ENCODE measurements at regions not wholly inside any gene's neighbourhood (a gene's known extent, or its start where the extent isn't known, plus 50 kb on each side); places are given as distances from the start of the nearest gene placed in this dataset.
A peak's percentile ranks its signal among the peaks of the same experiment; 100 is the strongest.
"Not testable (repeated sequence)": the region's sequence is repeated elsewhere in the genome, so short reads cannot be mapped to it uniquely, and the experiment has no call there.

DNA sequence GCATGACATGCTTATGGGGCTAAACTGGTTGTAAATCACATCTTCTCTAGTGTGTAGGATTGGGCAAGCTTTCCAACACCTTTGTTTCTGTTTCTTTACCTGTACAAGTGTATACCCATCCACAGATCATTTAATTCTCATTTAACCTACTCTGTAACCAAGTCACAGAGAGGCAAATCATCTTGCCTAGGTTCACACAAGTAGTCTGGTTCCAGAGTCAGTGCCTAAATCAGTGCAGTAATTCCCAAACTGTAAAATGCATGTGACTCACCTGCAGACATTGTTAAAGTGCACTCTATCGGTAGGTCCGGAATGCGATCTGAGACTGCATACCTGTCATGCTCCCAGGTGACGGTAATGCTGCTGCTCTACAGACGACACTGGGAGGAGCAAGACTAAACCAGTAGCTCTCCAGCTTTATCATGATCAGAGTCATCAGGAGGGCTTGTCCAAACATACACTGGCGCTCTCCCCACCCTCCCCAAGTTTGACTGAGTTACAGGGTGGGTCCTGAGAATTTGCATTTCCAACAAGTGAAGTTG lies 107.9 kb upstream of the FREM1 start:
- H3K4me3 ChIP-seq (ENCODE audit: low read length) = no peak overlapping the region
- no peak overlapping the region for H3K9ac ChIP-seq (ENCODE audit: low read length)
- H3K4me1 ChIP-seq (ENCODE audit: control insufficient read depth, insufficient read depth, low read length) = no peaks in the 10 kb centered on the region

DNA sequence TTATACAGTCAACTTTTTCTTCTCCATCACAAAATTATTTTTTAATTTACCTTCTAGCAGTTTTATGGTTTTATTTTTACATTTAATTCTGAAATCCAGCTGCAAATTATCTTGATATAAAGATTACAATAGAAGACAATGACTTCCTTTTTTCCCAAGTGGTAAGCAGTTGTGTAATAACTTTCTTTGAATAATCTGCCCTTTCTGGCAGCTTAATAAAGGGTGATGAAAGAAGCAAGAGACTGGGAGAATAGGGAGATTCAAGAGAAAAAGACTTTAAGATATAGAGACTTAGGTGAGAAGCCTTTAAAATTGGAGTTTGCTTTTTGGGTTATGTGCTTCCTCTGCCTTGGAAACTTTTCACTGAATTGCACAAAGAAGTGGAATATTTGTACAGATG lies 100.4 kb upstream of the FREM1 start:
- H3K9ac ChIP-seq (ENCODE audit: low read length) = no peak overlapping the region
- no peaks in the 10 kb centered on the region for H3K4me1 ChIP-seq (ENCODE audit: control insufficient read depth, insufficient read depth, low read length)
- no peak overlapping the region for H3K27ac ChIP-seq (ENCODE audit: low read depth, low read length)
- no peaks in the 10 kb centered on the region for H3K27me3 ChIP-seq (ENCODE audit: control insufficient read depth, insufficient read depth, low read length)
- no peak overlapping the region for H3K4me3 ChIP-seq (ENCODE audit: low read length)
- no peaks in the 10 kb centered on the region for H3K36me3 ChIP-seq (ENCODE audit: control insufficient read depth, insufficient read depth, low read length)

More for the DNA sequence above, 107.9 kb upstream of the FREM1 start:
- no peak overlapping the region for H3K27ac ChIP-seq (ENCODE audit: low read depth, low read length)
- H3K27me3 ChIP-seq (ENCODE audit: control insufficient read depth, insufficient read depth, low read length) = no peaks in the 10 kb centered on the region
- no peaks in the 10 kb centered on the region for H3K36me3 ChIP-seq (ENCODE audit: control insufficient read depth, insufficient read depth, low read length)

DNA sequence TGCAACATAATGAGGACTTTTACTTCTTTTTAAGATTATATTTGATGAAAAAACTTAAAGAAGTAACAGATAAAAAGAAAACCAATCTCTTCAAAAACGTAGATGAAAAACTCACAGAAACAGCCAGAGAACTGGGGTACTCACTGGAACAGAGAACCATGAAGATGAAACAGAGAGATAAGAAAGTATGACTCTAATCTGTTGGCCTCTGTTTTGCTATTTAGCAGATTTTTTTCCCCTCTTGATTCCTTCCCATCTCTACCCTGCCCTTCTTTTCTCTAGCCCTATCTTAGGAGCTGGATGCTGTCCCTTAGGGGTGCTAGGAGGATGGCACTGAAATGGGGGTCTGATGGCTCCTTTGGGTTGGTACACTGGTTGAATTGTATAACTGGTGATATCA lies 97.5 kb upstream of the FREM1 start:
- H3K27me3 ChIP-seq (ENCODE audit: control insufficient read depth, insufficient read depth, low read length) = no peaks in the 10 kb centered on the region
- H3K4me1 ChIP-seq (ENCODE audit: control insufficient read depth, insufficient read depth, low read length) = no peaks in the 10 kb centered on the region
- H3K27ac ChIP-seq (ENCODE audit: low read depth, low read length) = no peak overlapping the region
- H3K36me3 ChIP-seq (ENCODE audit: control insufficient read depth, insufficient read depth, low read length) = no peaks in the 10 kb centered on the region
- H3K4me3 ChIP-seq (ENCODE audit: low read length) = no peak overlapping the region
- H3K9ac ChIP-seq (ENCODE audit: low read length) = no peak overlapping the region

DNA sequence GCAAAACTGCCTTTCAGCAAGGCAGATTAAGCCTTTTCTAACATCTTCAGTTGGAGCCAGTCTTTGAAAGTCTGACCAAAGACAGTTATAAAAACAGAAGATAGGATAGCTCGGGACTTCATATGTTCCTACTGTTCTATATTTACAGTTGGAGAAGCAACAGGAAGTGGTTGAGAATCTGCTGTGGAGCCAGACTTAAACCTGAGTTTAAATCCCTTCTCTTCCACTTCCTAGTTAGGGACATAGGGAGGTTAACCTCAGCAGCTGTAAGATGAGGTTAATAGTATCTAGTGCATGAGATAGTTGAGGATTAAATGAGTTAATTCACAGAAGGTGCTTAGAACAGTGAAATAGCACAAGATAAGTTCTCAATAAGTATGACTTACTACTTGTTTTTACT lies 84.5 kb upstream of the FREM1 start:
- H3K4me3 ChIP-seq (ENCODE audit: low read length) = no peak overlapping the region
- H3K36me3 ChIP-seq (ENCODE audit: control insufficient read depth, insufficient read depth, low read length) = no peaks in the 10 kb centered on the region
- H3K27me3 ChIP-seq (ENCODE audit: control insufficient read depth, insufficient read depth, low read length) = no peaks in the 10 kb centered on the region
- no peak overlapping the region for H3K27ac ChIP-seq (ENCODE audit: low read depth, low read length)
- no peaks in the 10 kb centered on the region for H3K4me1 ChIP-seq (ENCODE audit: control insufficient read depth, insufficient read depth, low read length)
- no peak overlapping the region for H3K9ac ChIP-seq (ENCODE audit: low read length)

DNA sequence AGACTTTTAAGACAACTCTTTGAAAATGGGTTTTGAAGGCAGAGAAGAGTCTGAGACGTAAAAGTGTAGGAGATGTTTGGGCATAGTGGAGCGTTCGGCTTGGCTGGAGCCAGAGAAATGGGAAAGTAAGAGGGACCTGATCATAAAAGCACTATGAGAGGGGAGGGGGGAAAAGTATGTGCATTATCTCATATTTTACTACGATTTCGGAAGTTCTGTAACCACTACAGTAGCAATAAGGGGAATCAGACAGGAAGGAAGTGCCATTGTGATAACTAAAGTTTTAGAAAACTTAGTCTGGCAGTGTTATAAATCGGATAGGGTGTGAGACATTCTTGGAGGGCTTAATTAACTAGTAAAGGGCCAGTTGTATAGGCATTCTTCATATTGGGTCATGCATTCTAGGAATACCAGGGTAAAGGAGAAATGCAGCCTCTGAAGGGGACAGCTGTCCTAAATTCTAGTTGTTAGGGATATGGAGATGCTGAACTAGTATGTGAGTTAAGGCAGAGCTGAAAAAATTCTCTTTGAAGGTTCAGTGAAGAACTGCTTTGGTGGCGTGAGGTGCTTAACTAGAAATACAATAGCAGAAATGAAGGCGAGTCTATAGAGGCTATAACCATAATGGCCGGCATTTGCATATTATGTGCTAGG lies 83.8 kb upstream of the FREM1 start:
- no peaks in the 10 kb centered on the region for H3K36me3 ChIP-seq (ENCODE audit: control insufficient read depth, insufficient read depth, low read length)
- no peaks in the 10 kb centered on the region for H3K4me1 ChIP-seq (ENCODE audit: control insufficient read depth, insufficient read depth, low read length)
- H3K27me3 ChIP-seq (ENCODE audit: control insufficient read depth, insufficient read depth, low read length) = no peaks in the 10 kb centered on the region
- peak overlapping the region; percentile 86 for H3K4me3 ChIP-seq (ENCODE audit: low read length)
- H3K27ac ChIP-seq (ENCODE audit: low read depth, low read length) = peak overlapping the region; percentile 64
- H3K9ac ChIP-seq (ENCODE audit: low read length) = no peak overlapping the region

DNA sequence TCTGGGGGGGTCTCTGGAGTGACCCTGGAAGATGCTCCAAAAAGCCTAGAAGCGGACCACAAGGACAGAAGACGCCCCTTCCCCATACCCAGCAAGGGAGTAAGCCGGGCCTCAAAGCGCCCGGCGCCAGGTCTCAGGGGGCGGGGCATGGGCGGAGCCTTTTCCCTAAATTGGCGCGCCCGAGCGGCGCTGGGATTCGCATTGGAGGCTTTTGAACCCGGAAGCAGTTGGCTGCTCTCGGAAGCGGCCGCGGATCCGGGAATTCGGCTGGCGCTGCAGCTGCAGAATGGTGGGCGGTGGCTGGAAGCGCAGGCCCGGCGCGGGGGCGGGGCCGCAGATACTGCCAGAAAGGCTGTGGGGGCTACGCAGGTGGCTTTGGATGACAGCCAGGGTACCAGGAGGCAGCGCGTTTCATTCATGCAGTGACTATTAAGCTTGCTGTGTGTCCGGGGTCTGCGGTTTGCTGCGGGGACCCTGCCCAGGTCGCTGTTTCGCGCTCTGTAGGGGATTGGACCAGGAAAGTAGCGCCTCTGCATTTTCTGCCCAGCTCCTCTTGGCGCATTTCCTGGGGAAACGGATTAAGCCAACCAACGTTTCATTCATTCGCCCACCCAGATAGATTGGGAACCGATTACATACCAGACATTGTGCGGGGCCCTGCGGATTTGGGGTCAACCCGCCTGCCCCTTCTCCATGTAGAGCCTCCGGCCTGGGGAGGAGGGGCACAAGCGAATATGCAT lies 83.0 kb upstream of the FREM1 start:
- Histone ChIP-seq H3K27me3 (ENCODE audit: control insufficient read depth, insufficient read depth, low read length) (no peaks in the 10 kb centered on the region), H3K4me3 (ENCODE audit: low read length) (peak overlapping the region; percentile 86), H3K4me1 (ENCODE audit: control insufficient read depth, insufficient read depth, low read length) (no peaks in the 10 kb centered on the region), H3K27ac (ENCODE audit: low read depth, low read length) (peak overlapping the region; percentile 64), H3K9ac (ENCODE audit: low read length) (no peak overlapping the region), H3K36me3 (ENCODE audit: control insufficient read depth, insufficient read depth, low read length) (no peaks in the 10 kb centered on the region)

DNA sequence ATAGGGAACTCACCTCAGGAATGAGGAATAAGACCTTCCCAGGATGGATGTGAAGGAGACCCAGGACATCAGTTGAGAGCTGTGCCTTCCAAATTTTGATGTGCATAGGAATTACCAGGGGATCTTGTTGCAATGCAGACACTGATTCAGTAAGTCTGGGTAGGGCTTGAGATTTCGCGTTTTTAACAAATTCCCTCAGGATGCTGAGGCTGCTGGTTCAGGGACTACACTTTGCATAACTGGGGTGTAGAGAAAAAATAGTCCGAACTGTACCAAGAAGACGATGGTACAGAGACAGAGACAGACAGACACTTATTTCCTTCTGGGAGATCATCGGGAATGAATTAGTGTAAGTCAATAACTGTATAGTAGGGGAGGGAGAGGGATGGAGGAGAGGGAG lies 82.3 kb upstream of the FREM1 start:
- no peak overlapping the region for H3K9ac ChIP-seq (ENCODE audit: low read length)

DNA sequence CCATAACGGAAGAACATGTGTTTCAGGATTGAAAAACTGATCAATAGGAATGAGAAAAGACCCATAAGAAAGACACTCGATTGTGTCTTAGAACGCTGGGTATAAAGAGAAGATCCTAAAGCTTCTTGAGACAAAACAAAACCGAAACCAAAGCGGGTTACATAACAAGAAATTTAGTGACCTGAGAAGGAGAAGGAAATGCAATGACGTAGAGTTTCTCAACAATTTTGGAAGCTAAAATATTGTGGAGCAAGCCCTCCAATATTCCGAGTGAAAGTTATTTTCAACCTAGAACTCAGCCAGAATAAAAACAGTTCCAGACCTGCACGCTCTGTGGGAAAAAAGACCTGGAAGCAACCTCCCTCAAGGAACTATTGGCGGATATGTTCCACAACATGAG lies 81.9 kb upstream of the FREM1 start:
- H3K9ac ChIP-seq (ENCODE audit: low read length) = no peak overlapping the region
- H3K4me3 ChIP-seq (ENCODE audit: low read length) = no peak overlapping the region
- H3K27me3 ChIP-seq (ENCODE audit: control insufficient read depth, insufficient read depth, low read length) = no peaks in the 10 kb centered on the region
- H3K4me1 ChIP-seq (ENCODE audit: control insufficient read depth, insufficient read depth, low read length) = no peaks in the 10 kb centered on the region
- H3K27ac ChIP-seq (ENCODE audit: low read depth, low read length) = no peak overlapping the region
- no peaks in the 10 kb centered on the region for H3K36me3 ChIP-seq (ENCODE audit: control insufficient read depth, insufficient read depth, low read length)

More for the DNA sequence above, 82.3 kb upstream of the FREM1 start:
- Histone ChIP-seq H3K4me3 (ENCODE audit: low read length) (peak overlapping the region; percentile 86), H3K27ac (ENCODE audit: low read depth, low read length) (no peak overlapping the region), H3K27me3 (ENCODE audit: control insufficient read depth, insufficient read depth, low read length) (no peaks in the 10 kb centered on the region), H3K4me1 (ENCODE audit: control insufficient read depth, insufficient read depth, low read length) (no peaks in the 10 kb centered on the region), H3K36me3 (ENCODE audit: control insufficient read depth, insufficient read depth, low read length) (no peaks in the 10 kb centered on the region)

DNA sequence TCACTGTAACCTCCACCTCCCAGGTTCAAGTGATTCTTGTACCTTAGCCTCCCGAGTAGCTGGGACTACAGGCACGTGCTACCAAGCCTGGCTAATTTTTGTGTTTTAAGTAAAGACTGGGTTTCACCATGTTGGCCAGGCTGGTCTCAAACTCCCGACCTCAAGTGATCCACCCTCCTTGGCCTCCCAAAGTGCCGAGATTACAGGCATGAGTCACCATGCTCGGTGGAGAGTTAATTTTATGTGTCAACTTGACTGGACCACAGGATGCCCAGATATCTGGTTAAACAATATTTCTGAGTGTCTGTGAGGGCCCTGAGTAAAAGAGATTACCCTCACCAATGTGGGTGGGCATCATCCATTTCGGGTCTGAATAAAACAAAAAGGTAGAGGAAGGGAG lies 80.4 kb upstream of the FREM1 start:
- H3K9ac ChIP-seq (ENCODE audit: low read length); H3K4me1 ChIP-seq (ENCODE audit: control insufficient read depth, insufficient read depth, low read length); H3K27me3 ChIP-seq (ENCODE audit: control insufficient read depth, insufficient read depth, low read length): not testable (repeated sequence)

DNA sequence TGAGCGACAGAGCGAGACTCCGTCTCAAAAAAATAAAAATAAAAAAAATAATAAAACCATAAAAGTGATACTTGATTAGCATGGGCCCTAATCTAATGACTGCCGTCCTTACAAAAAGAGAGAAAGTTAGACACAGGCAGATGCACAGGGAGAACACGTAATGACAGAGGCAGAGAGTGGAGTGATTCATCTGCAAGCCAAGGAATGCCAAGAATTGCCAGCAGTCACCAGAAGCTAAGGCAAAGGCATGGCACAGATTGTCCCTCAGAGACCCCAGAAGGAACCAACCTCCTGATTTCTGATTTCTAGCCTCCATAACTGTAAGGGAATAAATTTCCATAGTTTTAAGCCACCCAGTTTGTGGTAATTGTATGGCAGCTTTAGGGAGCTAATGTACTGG lies 79.6 kb upstream of the FREM1 start:
- no peaks in the 10 kb centered on the region for H3K27me3 ChIP-seq (ENCODE audit: control insufficient read depth, insufficient read depth, low read length)
- H3K4me3 ChIP-seq (ENCODE audit: low read length) = no peak overlapping the region
- H3K9ac ChIP-seq (ENCODE audit: low read length) = no peak overlapping the region
- no peak overlapping the region for H3K27ac ChIP-seq (ENCODE audit: low read depth, low read length)
- H3K4me1 ChIP-seq (ENCODE audit: control insufficient read depth, insufficient read depth, low read length) = no peaks in the 10 kb centered on the region
- no peaks in the 10 kb centered on the region for H3K36me3 ChIP-seq (ENCODE audit: control insufficient read depth, insufficient read depth, low read length)

More for the DNA sequence above, 80.4 kb upstream of the FREM1 start:
- not testable (repeated sequence) for H3K36me3 ChIP-seq (ENCODE audit: control insufficient read depth, insufficient read depth, low read length); H3K4me3 ChIP-seq (ENCODE audit: low read length); H3K27ac ChIP-seq (ENCODE audit: low read depth, low read length)

DNA sequence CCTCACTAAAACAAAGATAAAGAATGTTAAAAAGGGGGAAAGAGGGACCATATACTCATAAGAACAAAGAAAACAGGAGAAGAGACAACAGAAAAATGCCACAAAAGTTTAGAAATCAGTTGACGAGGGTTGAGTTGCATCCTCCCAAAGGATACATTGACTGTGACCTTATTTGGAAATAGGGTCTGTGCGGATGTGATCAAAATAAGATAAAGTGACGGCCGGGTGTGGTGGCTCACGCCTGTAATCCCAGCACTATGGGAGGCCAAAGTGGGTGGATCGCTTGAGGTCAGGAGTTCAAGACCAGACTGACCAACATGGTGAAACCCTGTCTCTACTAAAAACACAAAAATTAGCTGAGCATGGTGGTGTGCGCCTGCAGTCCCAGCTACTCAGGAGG lies 79.1 kb upstream of the FREM1 start:
- not testable (repeated sequence) for H3K9ac ChIP-seq (ENCODE audit: low read length); H3K4me1 ChIP-seq (ENCODE audit: control insufficient read depth, insufficient read depth, low read length); H3K36me3 ChIP-seq (ENCODE audit: control insufficient read depth, insufficient read depth, low read length); H3K27ac ChIP-seq (ENCODE audit: low read depth, low read length); H3K4me3 ChIP-seq (ENCODE audit: low read length); H3K27me3 ChIP-seq (ENCODE audit: control insufficient read depth, insufficient read depth, low read length)

DNA sequence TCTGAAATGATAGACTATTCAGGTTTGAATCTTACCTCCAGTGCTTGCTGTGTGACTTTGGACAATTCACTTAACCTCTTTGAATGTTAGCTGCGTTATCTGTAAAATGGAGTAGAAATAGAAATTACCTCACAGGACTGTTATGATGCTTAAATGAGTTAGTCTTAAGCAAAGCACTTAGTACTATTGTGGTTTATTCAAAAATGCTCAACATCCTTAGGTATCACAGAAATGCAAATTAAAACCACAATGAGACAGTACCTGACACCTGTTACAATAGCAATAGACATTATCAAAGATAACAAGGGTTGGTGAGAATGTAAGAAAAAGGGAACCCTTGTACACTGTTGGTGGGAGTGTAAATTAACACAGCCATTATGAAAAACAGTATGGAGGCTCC lies 77.6 kb upstream of the FREM1 start:
- no peaks in the 10 kb centered on the region for H3K27me3 ChIP-seq (ENCODE audit: control insufficient read depth, insufficient read depth, low read length)
- H3K4me1 ChIP-seq (ENCODE audit: control insufficient read depth, insufficient read depth, low read length) = no peaks in the 10 kb centered on the region
- H3K9ac ChIP-seq (ENCODE audit: low read length) = no peak overlapping the region
- H3K27ac ChIP-seq (ENCODE audit: low read depth, low read length) = no peak overlapping the region
- no peaks in the 10 kb centered on the region for H3K36me3 ChIP-seq (ENCODE audit: control insufficient read depth, insufficient read depth, low read length)
- H3K4me3 ChIP-seq (ENCODE audit: low read length) = no peak overlapping the region

DNA sequence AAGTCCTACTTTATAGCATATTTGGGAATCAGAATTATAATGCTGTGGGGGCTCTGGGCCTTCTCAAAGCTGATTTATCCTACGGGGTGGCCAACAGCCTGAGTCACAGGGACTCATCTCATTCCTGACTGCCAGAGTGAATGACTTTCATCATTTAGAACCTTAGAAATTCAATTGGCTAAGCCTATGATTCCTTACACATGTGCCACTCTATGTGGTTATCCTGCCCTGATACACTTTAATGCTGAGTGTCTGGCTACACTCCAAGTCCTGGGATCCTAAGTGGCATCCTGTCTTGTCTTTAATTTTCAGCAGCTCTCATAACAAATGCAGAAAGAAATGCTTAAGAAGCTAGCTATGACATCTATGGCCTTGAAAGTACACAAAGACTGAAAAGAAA lies 75.2 kb upstream of the FREM1 start:
- H3K36me3 ChIP-seq (ENCODE audit: control insufficient read depth, insufficient read depth, low read length) = no peaks in the 10 kb centered on the region
- H3K27me3 ChIP-seq (ENCODE audit: control insufficient read depth, insufficient read depth, low read length) = no peaks in the 10 kb centered on the region
- H3K9ac ChIP-seq (ENCODE audit: low read length) = no peak overlapping the region
- no peak overlapping the region for H3K4me3 ChIP-seq (ENCODE audit: low read length)
- no peak overlapping the region for H3K27ac ChIP-seq (ENCODE audit: low read depth, low read length)
- no peaks in the 10 kb centered on the region for H3K4me1 ChIP-seq (ENCODE audit: control insufficient read depth, insufficient read depth, low read length)

Data from rectal smooth muscle tissue (tissue), 1 donor.